ENCODE measurements at regions not wholly inside any gene's neighbourhood (a gene's known extent, or its start where the extent isn't known, plus 50 kb on each side); places are given as distances from the start of the nearest gene placed in this dataset.
"Not testable (repeated sequence)": the region's sequence is repeated elsewhere in the genome, so short reads cannot be mapped to it uniquely, and the experiment has no call there.

DNA sequence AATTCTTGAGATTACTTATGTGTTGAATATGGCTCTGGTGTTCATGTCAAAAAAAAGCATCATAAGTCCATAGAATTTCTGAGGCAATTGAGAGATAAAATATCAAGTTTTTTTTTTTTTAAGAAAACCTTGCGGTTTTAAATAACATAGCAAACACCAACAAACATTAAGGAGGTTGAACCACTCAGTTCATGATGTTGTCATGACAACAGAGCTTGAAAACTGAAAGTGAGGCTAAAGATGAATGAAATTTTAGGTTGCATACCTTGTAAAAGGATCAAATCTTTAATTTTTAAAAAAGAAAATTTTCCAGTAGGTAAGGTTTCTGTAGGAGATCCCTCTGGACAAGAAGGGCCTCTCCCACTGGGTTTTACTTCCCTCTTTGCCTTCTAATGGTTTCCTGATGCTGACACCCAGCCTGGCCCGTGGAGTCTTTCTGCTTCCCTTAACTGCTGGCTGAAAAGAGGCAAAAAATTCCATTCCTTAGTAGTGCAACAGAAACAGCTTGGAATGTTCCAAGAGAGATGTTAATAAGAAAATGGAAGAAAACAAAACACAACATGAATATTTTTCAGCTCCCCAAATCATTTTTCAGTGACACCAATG lies 60.0 kb upstream of the FER start:
- TF ChIP-seq, protein P1, sequence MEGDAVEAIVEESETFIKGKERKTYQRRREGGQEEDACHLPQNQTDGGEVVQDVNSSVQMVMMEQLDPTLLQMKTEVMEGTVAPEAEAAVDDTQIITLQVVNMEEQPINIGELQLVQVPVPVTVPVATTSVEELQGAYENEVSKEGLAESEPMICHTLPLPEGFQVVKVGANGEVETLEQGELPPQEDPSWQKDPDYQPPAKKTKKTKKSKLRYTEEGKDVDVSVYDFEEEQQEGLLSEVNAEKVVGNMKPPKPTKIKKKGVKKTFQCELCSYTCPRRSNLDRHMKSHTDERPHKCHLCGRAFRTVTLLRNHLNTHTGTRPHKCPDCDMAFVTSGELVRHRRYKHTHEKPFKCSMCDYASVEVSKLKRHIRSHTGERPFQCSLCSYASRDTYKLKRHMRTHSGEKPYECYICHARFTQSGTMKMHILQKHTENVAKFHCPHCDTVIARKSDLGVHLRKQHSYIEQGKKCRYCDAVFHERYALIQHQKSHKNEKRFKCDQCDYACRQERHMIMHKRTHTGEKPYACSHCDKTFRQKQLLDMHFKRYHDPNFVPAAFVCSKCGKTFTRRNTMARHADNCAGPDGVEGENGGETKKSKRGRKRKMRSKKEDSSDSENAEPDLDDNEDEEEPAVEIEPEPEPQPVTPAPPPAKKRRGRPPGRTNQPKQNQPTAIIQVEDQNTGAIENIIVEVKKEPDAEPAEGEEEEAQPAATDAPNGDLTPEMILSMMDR (IDR thresholded peaks at IDR 0.05; ENCODE audit: insufficient read depth, low read length), result no peak
- TF ChIP-seq GABPA (IDR thresholded peaks at IDR 0.05; ENCODE audit: low read depth), result no peak
- no peak for TF ChIP-seq POLR2AphosphoS5 (IDR thresholded peaks at IDR 0.05; ENCODE audit: low read depth)
- no peak for TF ChIP-seq SPI1 (IDR thresholded peaks at IDR 0.05; ENCODE audit: borderline replicate concordance, low read depth)
- TF ChIP-seq, protein P2, sequence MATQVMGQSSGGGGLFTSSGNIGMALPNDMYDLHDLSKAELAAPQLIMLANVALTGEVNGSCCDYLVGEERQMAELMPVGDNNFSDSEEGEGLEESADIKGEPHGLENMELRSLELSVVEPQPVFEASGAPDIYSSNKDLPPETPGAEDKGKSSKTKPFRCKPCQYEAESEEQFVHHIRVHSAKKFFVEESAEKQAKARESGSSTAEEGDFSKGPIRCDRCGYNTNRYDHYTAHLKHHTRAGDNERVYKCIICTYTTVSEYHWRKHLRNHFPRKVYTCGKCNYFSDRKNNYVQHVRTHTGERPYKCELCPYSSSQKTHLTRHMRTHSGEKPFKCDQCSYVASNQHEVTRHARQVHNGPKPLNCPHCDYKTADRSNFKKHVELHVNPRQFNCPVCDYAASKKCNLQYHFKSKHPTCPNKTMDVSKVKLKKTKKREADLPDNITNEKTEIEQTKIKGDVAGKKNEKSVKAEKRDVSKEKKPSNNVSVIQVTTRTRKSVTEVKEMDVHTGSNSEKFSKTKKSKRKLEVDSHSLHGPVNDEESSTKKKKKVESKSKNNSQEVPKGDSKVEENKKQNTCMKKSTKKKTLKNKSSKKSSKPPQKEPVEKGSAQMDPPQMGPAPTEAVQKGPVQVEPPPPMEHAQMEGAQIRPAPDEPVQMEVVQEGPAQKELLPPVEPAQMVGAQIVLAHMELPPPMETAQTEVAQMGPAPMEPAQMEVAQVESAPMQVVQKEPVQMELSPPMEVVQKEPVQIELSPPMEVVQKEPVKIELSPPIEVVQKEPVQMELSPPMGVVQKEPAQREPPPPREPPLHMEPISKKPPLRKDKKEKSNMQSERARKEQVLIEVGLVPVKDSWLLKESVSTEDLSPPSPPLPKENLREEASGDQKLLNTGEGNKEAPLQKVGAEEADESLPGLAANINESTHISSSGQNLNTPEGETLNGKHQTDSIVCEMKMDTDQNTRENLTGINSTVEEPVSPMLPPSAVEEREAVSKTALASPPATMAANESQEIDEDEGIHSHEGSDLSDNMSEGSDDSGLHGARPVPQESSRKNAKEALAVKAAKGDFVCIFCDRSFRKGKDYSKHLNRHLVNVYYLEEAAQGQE (IDR thresholded peaks at IDR 0.05; ENCODE audit: insufficient replicate concordance, low read depth), result no peak
- H3K4me3 ChIP-seq (replicated peaks; ENCODE audit: insufficient read depth, low read length), result no peak overlapping the region
- H3K27ac ChIP-seq (replicated peaks), result no peak overlapping the region
- no peak for DNase-seq (ENCODE audit: low read depth in 1 of 2, low spot score in 1 of 2)
- H3K27me3 ChIP-seq (ENCODE audit: insufficient read depth, poor library complexity, severe bottlenecking), result no peaks in the 10 kb centered on the region

DNA sequence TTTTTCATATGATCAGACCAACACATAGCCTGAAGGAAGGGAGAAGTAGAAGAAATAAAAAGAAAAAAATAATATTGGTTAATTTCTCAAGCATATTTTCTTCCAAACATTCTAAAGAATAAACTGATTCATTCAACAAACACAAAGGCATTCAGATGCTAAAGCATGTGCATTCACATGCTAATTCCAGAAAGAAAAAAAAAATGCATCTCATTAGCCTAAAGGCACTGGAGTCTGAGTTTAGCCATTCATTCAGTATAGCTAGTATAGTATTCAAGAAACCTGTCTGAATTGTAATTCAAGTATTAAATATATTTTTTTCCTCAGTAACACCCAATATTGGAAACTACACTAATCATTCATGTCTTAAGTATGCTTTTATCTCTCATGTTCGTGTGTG lies 61.0 kb upstream of the FER start:
- no peak overlapping the region for H3K4me3 ChIP-seq (replicated peaks; ENCODE audit: insufficient read depth, low read length)
- H3K27ac ChIP-seq (replicated peaks), result no peak overlapping the region
- TF ChIP-seq POLR2AphosphoS5 (IDR thresholded peaks at IDR 0.05; ENCODE audit: low read depth) (no peak), SPI1 (IDR thresholded peaks at IDR 0.05; ENCODE audit: borderline replicate concordance, low read depth) (no peak), GABPA (IDR thresholded peaks at IDR 0.05; ENCODE audit: low read depth) (no peak)
- TF ChIP-seq, protein P2 (IDR thresholded peaks at IDR 0.05; ENCODE audit: insufficient replicate concordance, low read depth), result no peak
- TF ChIP-seq, protein P1 (IDR thresholded peaks at IDR 0.05; ENCODE audit: insufficient read depth, low read length), result no peak
- H3K27me3 ChIP-seq (ENCODE audit: insufficient read depth, poor library complexity, severe bottlenecking), result no peaks in the 10 kb centered on the region
- DNase-seq (ENCODE audit: low read depth in 1 of 2, low spot score in 1 of 2), result no peak

GRCh38 chr5:108685448-108686216 lies 62.1 kb upstream of the FER start:
- H3K27ac ChIP-seq (replicated peaks); H3K4me3 ChIP-seq (replicated peaks; ENCODE audit: insufficient read depth, low read length); H3K27me3 ChIP-seq (ENCODE audit: insufficient read depth, poor library complexity, severe bottlenecking); DNase-seq (ENCODE audit: low read depth in 1 of 2, low spot score in 1 of 2): not testable (repeated sequence)

- H3K4me3 ChIP-seq (replicated peaks; ENCODE audit: insufficient read depth, low read length), result no peak overlapping the region
- no peak for TF ChIP-seq POLR2AphosphoS5 (IDR thresholded peaks at IDR 0.05; ENCODE audit: low read depth)
- TF ChIP-seq, protein P1 (IDR thresholded peaks at IDR 0.05; ENCODE audit: insufficient read depth, low read length), result peak; percentile 3
- no peak overlapping the region for H3K27ac ChIP-seq (replicated peaks)
- no peaks in the 10 kb centered on the region for H3K27me3 ChIP-seq (ENCODE audit: insufficient read depth, poor library complexity, severe bottlenecking)
- peak in 1 of 2 experiments; percentile 7 for DNase-seq (ENCODE audit: low read depth in 1 of 2, low spot score in 1 of 2)
Measured at GRCh38 chr5:108681079-108681921, 66.4 kb upstream of the FER start.

Measured in HL-60 (cell line).